Neural progenitor cell (in vitro differentiated cells): ENCODE measurements at regions not wholly inside any gene's neighbourhood (a gene's known extent, or its start where the extent isn't known, plus 50 kb on each side); places are given as distances from the start of the nearest gene placed in this dataset.

Source experiments
- DNase-seq: peaks from one replicate; pipeline ENCODE4 v3.0.0-alpha.2; 2016; ENCODE audit warnings: low spot score
- H2AFZ ChIP-seq: fragments of 200-600 bp; sonication (generic); replicated peaks from 2 replicates; pipeline ENCODE4 v1.6.1; 2016; ENCODE audit warnings: antibody characterized with exemption
- H3F3A ChIP-seq: fragments of 200-600 bp; sonication (generic); 2 replicates; pipeline ENCODE4 v1.6.1; 2016; ENCODE audit warnings: antibody characterized with exemption, low read depth
- H3K27ac ChIP-seq: fragments of 200-600 bp; sonication (generic); 2 replicates; pipeline ENCODE4 v1.5.1; 2016; ENCODE audit warnings: mild to moderate bottlenecking
- H3K27me3 ChIP-seq: fragments of 200-600 bp; sonication (generic); 2 replicates; pipeline ENCODE4 v1.6.1; 2016; ENCODE audit warnings: mild to moderate bottlenecking, moderate library complexity
- H3K36me3 ChIP-seq: fragments of 200-600 bp; sonication (generic); 2 replicates; pipeline ENCODE4 v1.5.1; 2016
- H3K4me1 ChIP-seq: fragments of 200-600 bp; sonication (generic); 2 replicates; pipeline ENCODE4 v1.6.1; 2016; ENCODE audit warnings: mixed run types
- H3K4me2 ChIP-seq: fragments of 200-600 bp; sonication (generic); 2 replicates; pipeline ENCODE4 v1.6.1; 2016
- H3K4me3 ChIP-seq: fragments of 200-600 bp; sonication (generic); 2 replicates; pipeline ENCODE4 v1.5.1; 2016
- H3K79me2 ChIP-seq: fragments of 200-600 bp; sonication (generic); 2 replicates; pipeline ENCODE4 v1.6.1; 2016; ENCODE audit warnings: low read depth
- H3K9ac ChIP-seq: fragments of 200-600 bp; sonication (generic); 2 replicates; pipeline ENCODE4 v1.6.1; 2016
- H3K9me3 ChIP-seq: fragments of 200-600 bp; sonication (generic); 2 replicates; pipeline ENCODE4 v1.5.1; 2016; ENCODE audit warnings: low read depth
- H4K20me1 ChIP-seq: fragments of 200-600 bp; sonication (generic); 2 replicates; pipeline ENCODE4 v1.6.1; 2016; ENCODE audit warnings: low read depth
- H3K27ac Mint-ChIP-seq: 3 replicates; pipeline ENCODE4 v1.8.0; 2021; ENCODE audit warnings: mixed read lengths
- H3K27me3 Mint-ChIP-seq: 2 replicates; pipeline ENCODE4 v1.8.0; 2022; ENCODE audit warnings: low read depth, mild to moderate bottlenecking, inconsistent platforms, moderate library complexity, mixed read lengths; ENCODE audit not compliant: insufficient read depth
- H3K36me3 Mint-ChIP-seq: 3 replicates; pipeline ENCODE4 v1.8.0; 2021; ENCODE audit warnings: mixed read lengths
- H3K4me1 Mint-ChIP-seq: 3 replicates; pipeline ENCODE4 v1.8.0; 2021; ENCODE audit warnings: mixed read lengths
- H3K4me3 Mint-ChIP-seq: 3 replicates; pipeline ENCODE4 v1.8.0; 2021; ENCODE audit warnings: mild to moderate bottlenecking, moderate library complexity, mixed read lengths
- H3K9me3 Mint-ChIP-seq: 3 replicates; pipeline ENCODE4 v1.8.0; 2020; ENCODE audit warnings: mixed read lengths
- EZH2 ChIP-seq: fragments of 200-600 bp; sonication (generic); IDR thresholded peaks from 2 replicates; pipeline ENCODE4 v1.6.1; 2017; ENCODE audit warnings: antibody characterized with exemption, mild to moderate bottlenecking, moderate library complexity
- EZH2phosphoT487 ChIP-seq: fragments of 200-600 bp; sonication (generic); IDR thresholded peaks from 2 replicates; pipeline ENCODE4 v1.6.1; 2017; ENCODE audit warnings: antibody characterized with exemption
- TF ChIP-seq, protein P1 (sequence below): fragments of 200-600 bp; sonication (generic); IDR thresholded peaks from 2 replicates; pipeline ENCODE4 v1.5.1; 2017; ENCODE audit warnings: antibody characterized with exemption, mild to moderate bottlenecking

DNA sequence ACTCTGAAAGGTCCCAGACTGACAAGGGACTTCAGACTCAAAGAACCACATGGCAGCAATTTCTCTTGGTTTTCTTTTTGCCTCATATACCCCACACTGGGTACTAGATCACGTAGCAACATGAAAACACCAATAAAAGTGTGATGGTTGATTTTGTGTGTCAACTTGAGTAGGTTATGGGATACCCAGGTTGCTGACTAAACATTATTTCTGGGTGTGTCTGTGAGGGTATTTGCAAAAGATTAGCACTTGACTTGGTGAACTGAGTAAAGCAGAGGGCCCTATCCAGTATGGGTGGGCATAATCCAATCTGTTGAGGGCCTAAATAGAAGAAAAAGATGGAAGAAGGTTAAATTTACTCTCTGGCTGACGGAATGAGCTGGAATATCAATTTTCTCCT, 53.8 kb upstream of the ZNF618 start:
- no peak overlapping the region for H2AFZ ChIP-seq
- peaks cover 30% of the 10 kb centered on the region for H3K27me3 ChIP-seq
- no peaks in the 10 kb centered on the region for H4K20me1 ChIP-seq
- H3K4me2 ChIP-seq: no peak overlapping the region
- H3K4me3 ChIP-seq: no peak overlapping the region
- Mint-ChIP-seq H3K36me3 (no peaks in the 10 kb centered on the region), H3K27me3 (no peaks in the 10 kb centered on the region), H3K4me1 (peaks cover 2% of the 10 kb centered on the region), H3K27ac (no peak overlapping the region), H3K9me3 (peaks cover 8% of the 10 kb centered on the region), H3K4me3 (no peak overlapping the region)
- no peak overlapping the region for H3K9ac ChIP-seq
- no peaks in the 10 kb centered on the region for H3F3A ChIP-seq
- no peaks in the 10 kb centered on the region for H3K36me3 ChIP-seq
- no peak for DNase-seq
- TF ChIP-seq, protein P1, sequence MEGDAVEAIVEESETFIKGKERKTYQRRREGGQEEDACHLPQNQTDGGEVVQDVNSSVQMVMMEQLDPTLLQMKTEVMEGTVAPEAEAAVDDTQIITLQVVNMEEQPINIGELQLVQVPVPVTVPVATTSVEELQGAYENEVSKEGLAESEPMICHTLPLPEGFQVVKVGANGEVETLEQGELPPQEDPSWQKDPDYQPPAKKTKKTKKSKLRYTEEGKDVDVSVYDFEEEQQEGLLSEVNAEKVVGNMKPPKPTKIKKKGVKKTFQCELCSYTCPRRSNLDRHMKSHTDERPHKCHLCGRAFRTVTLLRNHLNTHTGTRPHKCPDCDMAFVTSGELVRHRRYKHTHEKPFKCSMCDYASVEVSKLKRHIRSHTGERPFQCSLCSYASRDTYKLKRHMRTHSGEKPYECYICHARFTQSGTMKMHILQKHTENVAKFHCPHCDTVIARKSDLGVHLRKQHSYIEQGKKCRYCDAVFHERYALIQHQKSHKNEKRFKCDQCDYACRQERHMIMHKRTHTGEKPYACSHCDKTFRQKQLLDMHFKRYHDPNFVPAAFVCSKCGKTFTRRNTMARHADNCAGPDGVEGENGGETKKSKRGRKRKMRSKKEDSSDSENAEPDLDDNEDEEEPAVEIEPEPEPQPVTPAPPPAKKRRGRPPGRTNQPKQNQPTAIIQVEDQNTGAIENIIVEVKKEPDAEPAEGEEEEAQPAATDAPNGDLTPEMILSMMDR: no peak
- TF ChIP-seq EZH2: no peak
- TF ChIP-seq EZH2phosphoT487: no peak
- H3K4me1 ChIP-seq: no peaks in the 10 kb centered on the region
- H3K79me2 ChIP-seq: no peaks in the 10 kb centered on the region
- H3K27ac ChIP-seq: no peak overlapping the region
- H3K9me3 ChIP-seq: no peaks in the 10 kb centered on the region

DNA sequence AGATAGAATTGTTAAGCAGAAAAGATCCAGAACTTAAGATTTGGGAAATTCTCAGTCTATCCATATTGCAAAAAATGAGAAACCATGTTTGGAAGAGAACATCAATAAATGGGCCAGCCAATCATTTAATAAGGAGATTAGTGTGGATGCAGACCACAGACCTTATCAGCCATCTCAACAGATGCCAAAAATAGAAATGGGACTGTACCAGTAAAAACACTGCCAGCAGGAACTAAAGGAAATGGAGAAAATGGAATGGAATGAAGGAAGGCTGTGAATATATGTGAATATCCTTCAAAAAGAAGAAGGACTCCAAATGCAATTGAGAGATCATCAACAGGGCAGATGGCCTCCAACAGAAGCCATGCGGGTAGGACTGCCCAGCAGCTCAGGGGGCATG, 52.7 kb upstream of the ZNF618 start:
- H3K27ac ChIP-seq: no peak overlapping the region
- H3K27me3 Mint-ChIP-seq: no peaks in the 10 kb centered on the region
- no peaks in the 10 kb centered on the region for H3K4me1 ChIP-seq
- no peaks in the 10 kb centered on the region for H3K79me2 ChIP-seq
- peaks cover 10% of the 10 kb centered on the region for H3K9me3 Mint-ChIP-seq
- H4K20me1 ChIP-seq: no peaks in the 10 kb centered on the region
- H2AFZ ChIP-seq: no peak overlapping the region
- no peak overlapping the region for H3K4me3 ChIP-seq
- TF ChIP-seq EZH2: no peak
- no peak for TF ChIP-seq EZH2phosphoT487
- TF ChIP-seq, protein P1: no peak
- H3K36me3 ChIP-seq: no peaks in the 10 kb centered on the region
- peaks cover 26% of the 10 kb centered on the region for H3K27me3 ChIP-seq
- H3K27ac Mint-ChIP-seq: no peak overlapping the region
- H3K4me1 Mint-ChIP-seq: peaks cover 2% of the 10 kb centered on the region
- H3K9ac ChIP-seq: no peak overlapping the region
- H3F3A ChIP-seq: no peaks in the 10 kb centered on the region
- no peaks in the 10 kb centered on the region for H3K36me3 Mint-ChIP-seq
- H3K9me3 ChIP-seq: no peaks in the 10 kb centered on the region
- H3K4me2 ChIP-seq: no peak overlapping the region
- no peak overlapping the region for H3K4me3 Mint-ChIP-seq
- DNase-seq: no peak
